ENCODE measurements at regions not wholly inside any gene's neighbourhood (a gene's known extent, or its start where the extent isn't known, plus 50 kb on each side); places are given as distances from the start of the nearest gene placed in this dataset.
A peak's percentile ranks its signal among the peaks of the same experiment; 100 is the strongest.

- DNase-seq (ENCODE audit: low read depth), result no peak
These were observed 92.0 kb downstream of the GADD45G start for GRCh38 chr9:89696780-89697179.

GRCh38 chr9:89697553-89697952, 92.7 kb downstream of the GADD45G start:
- DNase-seq (ENCODE audit: low read depth), result no peak

- DNase-seq (ENCODE audit: low read depth), result no peak
These were observed 93.7 kb downstream of the GADD45G start for GRCh38 chr9:89698411-89699005.

DNA sequence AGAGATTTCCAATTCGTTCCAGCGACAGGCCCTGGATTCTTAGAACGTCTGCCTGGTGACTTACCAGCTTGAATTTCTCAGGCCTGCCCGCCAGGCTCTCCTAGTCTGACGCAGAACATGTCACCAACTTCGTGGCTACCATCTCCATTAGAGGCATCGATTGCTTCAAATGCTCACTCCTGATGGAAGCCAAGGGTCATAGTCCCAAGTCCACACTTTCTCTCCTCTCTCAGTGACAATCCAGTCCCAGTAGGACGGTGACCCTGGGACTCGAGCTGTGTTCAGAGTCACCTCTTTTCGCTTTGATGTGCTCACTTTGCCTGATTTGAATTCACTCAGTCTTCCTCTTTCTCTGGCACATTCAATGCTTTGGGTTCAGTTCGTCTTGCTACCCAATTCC, 94.8 kb downstream of the GADD45G start:
- no peak for DNase-seq (ENCODE audit: low read depth)

DNA sequence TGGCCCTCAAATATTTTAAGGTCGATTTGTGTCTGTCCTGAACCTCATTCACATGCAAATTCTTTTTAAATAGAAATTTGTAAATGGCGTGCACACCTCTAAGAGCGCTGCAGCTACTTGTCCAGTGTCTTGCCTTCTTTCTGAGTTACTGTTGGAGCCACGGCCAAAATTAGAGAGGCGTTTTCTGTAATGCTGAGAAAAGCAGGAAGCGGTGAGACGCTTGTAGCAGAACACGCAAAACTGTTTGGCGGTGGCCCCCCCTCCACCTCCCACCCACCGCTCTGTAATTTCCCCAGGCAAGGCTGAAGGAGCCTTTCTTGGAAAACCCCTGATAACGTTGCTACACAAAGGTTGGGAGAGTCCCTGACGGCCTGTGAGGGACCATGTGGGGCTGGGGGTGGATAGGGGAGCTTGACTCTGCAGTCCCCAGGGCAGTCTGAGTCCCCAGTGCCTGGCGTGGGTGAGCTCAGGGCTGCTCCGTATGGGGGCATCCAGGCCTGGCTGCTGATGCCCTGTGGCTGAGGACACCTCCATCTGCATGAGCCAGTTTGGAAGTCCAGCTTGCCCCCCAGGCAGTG, 96.5 kb downstream of the GADD45G start:
- DNase-seq (ENCODE audit: low read depth), result peak; percentile 65

DNA sequence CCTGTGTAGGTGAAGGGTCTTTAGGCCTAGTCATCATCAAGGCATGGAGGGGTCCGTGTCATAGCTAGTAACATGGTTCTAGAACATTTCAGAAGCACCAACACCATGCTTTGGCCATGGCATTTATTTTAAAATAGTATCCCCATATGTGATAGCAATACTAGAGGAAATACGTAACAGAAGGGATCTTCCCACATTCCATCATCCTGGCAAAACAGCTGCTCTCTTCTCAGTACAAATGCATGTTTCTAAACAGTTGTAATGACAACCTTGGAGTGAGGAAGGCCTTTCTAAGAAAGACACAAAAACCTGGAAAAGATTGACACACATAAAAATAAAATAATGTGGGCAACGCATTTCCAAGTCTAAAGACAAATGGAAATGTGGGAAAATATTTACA, 97.6 kb downstream of the GADD45G start:
- no peak for DNase-seq (ENCODE audit: low read depth)

DNA sequence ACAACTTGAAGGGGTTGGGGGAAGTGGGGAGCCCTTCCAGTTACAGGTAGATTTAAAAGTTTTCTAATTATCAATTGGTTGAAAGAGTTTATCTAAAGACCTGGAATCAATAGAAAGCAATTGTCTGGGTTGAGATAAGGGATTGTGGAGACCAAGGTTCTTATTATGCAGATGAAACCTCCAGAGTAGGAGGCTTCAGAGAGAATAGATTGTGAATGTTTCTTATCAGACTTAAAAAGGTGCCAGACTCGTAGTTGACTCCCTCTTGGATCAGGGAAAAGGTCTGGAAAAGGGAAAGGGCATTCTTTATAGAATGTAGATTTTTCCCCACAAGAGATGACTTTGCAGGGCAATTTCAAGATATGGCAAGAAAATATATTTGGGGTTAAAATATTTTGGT, 100.8 kb downstream of the GADD45G start:
- no peak for DNase-seq (ENCODE audit: low read depth)

- no peak for DNase-seq (ENCODE audit: low read depth)
These were observed 101.3 kb downstream of the GADD45G start for GRCh38 chr9:89706086-89706485.

DNA sequence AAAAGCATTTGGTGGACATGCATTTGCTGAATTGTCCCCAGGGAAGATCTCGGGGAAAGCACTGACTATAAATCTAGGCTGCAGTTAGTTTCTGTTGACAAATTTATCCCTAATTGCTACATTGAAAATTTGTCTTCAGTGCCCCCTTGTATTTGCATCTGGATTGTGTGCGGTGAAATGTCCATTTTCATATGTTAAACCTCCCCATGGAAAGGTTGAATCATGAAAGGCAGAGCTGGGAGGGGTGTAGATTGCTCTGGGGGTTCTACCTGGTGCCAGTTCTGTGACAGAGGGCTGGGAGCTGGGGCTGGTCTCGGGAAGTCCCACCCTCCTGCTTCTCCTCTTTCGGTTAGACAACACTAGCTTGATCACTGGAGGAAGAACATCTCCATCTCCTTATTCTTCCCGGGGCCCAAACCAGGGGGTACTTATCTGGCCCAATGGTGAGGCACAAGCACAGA, 101.9 kb downstream of the GADD45G start:
- no peak for DNase-seq (ENCODE audit: low read depth)

DNA sequence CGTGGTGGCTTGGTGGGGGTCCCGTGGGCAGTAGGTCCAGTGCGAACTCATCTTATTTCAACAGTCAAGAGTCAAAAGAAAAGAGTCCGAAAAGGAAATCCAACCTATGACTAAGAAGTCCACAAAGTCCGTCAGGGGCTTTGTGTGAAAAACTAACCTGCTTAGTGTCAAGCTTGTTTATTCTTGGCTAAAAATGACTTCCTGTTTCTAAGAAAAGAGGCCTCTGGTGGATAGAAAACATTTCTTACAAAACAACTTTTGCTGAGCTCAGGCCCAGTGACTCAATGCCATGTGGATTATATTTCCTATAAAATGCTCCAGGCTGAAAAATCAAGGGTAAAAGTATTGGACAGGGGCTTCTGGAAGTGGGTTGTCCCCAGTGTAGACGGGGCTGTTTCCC, 105.9 kb downstream of the GADD45G start:
- no peak for DNase-seq (ENCODE audit: low read depth)

- no peak for DNase-seq (ENCODE audit: low read depth)
These were observed 107.1 kb downstream of the GADD45G start for GRCh38 chr9:89711866-89712265.

GRCh38 chr9:89712283-89712682, 107.5 kb downstream of the GADD45G start:
- no peak for DNase-seq (ENCODE audit: low read depth)

DNA sequence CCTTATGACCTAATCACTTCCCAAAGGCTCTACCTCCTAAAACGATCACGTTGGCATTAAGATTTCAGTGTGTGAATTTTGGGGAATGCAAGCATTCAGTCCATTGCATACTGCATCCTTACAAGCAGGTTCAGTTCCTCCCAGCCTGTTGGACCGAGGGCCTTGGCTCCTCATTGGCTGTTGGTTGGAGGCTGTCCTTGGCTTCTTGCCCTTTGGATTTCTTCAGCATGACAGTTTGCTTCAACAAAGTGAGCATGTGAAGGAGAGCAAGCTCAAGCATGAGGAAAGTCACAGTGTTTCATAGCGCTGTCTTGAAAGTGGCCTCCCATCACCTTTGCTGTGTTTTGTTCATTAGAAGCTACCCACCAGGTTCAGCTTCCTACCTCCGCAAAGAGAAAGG, 109.5 kb downstream of the GADD45G start:
- DNase-seq (ENCODE audit: low read depth), result no peak

DNA sequence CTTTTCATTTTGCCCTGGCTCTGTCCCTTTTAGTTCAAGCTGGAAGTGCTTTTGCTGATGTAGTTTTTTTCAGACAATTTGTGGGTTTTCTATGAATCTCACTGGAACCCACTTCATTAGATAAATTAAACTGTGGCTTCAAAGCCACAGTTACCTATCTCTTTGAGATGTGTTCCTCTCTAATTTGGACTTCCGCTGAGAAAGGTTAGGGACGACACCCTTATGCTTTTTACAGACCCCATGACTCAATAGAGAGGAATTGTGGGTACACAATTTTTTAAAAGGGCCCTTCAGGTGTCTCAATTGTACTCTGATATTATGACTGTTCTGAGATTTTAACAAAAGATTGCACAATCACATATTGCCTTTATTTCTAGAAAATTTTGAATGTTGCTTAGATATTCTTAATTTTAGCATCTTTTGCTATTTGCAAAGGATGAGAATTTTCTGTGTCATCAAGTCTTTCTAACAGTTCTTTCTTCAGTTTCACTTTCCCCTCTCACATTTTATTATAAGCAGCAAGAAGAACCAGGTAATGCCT, 110.6 kb downstream of the GADD45G start:
- DNase-seq (ENCODE audit: low read depth), result no peak

GRCh38 chr9:89715881-89716280, 111.1 kb downstream of the GADD45G start:
- DNase-seq (ENCODE audit: low read depth), result no peak

DNA sequence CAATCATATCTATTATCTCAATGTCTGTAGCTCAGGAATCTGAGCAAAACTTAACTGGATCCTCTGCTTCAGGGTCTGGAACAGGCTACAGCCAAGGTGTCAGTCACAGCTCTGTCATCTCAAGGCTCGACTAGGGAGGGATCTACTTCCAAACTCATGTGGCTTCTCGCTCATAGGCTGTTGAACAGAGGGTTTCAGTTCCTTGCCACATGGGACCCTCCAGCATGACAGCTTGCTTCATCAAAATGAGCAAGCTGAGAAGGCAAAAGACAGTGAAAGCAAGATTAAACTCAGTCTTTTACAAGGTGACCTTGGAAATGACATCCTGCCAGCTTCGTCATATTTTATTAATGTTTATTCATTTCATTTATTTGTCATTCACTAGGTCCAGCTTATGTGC, 111.7 kb downstream of the GADD45G start:
- no peak for DNase-seq (ENCODE audit: low read depth)

- DNase-seq (ENCODE audit: low read depth), result no peak
These were observed 113.4 kb downstream of the GADD45G start for GRCh38 chr9:89718176-89718575.

- no peak for DNase-seq (ENCODE audit: low read depth)
These were observed 113.8 kb downstream of the GADD45G start for GRCh38 chr9:89718651-89719050.

GRCh38 chr9:89719202-89719601, 114.4 kb downstream of the GADD45G start:
- DNase-seq (ENCODE audit: low read depth), result no peak

DNA sequence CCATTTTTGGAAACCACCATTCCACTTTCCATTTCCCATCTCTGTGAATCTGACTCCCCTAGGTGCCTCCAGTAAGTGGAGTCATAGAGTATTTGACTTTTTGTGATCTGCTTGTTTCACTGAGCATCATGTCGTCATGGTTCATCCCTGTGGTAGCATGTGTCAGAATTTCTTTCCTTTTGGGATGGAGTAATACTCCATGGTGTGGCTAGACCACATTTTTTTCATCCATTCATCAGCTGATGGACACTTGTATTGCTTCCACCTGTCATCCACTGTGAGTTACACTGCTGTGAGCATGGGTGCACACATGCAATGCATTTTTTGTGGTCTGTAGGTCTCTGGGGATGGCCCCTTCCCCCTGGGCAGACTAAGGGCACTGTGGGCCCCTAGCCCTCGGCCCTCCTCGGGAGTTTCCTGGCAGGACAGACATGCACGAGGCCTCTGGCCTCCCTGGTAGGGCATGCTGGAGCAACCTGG, 115.9 kb downstream of the GADD45G start:
- no peak for DNase-seq (ENCODE audit: low read depth)

- no peak for DNase-seq (ENCODE audit: low read depth)
These were observed 116.4 kb downstream of the GADD45G start for GRCh38 chr9:89721176-89721700.

DNA sequence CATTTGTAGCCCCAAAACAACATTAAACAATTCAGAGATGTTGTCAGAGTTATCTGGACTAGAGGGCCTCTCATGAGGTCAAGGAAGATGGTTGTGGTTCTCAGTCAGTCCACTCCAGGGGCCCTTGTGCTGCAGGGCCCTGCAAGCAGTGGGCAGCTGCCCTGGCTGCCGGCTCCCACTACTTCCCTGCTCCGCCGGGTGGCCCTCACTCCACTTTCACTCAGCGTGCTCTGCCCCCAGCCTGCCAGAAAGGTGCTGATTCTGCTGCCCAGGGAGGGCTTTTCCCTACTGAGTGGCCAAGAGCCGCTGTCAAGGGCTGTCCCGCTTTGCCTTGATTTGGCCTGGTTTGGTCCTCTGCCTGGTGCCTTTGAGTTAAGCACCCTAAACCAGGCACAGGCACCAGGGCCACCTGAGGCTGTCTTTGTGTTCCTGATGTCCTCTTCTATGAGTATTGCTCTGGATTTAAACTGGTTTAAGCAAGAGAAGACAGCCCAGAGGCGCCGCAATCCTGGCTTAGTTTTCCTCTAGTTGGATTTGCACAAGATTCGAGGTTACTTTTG, 117.2 kb downstream of the GADD45G start:
- DNase-seq (ENCODE audit: low read depth), result no peak

DNA sequence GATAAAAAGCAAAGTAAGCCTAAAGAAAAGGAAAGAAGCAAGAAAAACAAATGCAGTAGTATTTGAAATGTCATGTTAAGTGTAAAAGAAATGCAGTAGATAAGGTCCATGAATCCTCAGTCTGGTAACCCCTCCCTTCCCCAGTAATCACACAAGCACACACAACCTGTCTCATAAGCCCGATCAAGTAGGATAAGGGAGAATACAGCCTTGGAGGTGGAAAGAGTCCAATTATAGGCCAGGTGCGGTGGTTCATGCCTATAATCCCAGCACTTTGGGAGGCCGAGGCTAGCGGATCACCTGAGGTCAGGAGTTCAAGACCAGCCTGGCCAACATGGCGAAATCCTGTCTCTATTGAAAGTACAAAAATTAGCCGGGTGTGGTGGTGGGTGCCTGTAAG, 117.9 kb downstream of the GADD45G start:
- no peak for DNase-seq (ENCODE audit: low read depth)
